ENCODE measurements at regions not wholly inside any gene's neighbourhood (a gene's known extent, or its start where the extent isn't known, plus 50 kb on each side); places are given as distances from the start of the nearest gene placed in this dataset.
"Not testable (repeated sequence)": the region's sequence is repeated elsewhere in the genome, so short reads cannot be mapped to it uniquely, and the experiment has no call there.

DNA sequence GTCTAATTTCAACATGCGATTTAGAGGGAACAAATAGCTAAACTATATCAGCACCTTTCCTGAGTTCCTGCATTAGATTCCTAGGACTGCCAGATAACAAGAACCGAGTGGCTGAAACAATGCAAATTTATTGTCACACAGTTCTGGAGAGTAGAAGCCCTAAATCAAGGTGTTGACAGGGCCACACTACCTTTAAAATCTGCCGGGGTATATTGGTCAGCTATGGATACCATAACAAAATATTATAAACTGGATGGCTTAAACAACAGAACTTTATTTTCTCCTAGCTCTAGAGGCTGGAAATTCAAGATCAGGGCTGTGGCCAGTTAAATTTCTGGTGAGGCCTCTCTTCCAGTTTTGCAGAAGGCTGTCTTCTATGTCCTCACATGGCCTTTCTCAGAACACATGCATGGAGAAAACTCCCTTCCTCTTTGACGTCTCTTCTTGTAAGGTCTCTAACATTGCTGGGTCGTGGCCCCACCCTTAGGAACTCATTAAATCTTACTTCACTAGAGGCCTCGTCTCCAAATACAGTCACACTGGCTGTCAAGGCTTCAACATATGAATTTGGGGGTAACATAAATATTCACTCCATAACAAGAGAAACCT is 144.3 kb downstream of the FCRL5 start:
- FAIRE-seq = no peak

DNA sequence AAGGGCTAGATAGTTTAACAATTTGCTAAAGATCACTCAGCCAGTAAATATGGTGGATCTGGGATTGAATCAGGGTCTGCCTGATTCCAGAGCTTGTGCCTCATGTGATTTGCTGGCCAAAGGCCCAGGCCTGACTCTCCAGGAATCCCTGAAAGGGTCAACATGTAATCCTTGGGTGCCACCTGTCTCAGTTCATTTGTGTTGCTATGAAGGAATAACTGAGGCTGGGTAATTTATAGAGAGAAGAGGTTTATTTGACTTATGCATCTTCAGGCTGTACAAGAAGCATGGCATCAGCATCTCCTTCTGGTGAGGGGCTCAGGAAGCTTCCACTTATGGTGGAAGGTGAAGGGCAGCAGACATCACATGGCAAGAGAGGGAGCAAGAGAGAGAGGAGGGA is 144.9 kb downstream of the FCRL5 start:
- FAIRE-seq = no peak

- no peak for FAIRE-seq
Measured at GRCh38 chr1:157405662-157406061, 146.7 kb downstream of the FCRL5 start.

GRCh38 chr1:157404614-157405013 is 147.7 kb downstream of the FCRL5 start:
- FAIRE-seq = no peak

DNA sequence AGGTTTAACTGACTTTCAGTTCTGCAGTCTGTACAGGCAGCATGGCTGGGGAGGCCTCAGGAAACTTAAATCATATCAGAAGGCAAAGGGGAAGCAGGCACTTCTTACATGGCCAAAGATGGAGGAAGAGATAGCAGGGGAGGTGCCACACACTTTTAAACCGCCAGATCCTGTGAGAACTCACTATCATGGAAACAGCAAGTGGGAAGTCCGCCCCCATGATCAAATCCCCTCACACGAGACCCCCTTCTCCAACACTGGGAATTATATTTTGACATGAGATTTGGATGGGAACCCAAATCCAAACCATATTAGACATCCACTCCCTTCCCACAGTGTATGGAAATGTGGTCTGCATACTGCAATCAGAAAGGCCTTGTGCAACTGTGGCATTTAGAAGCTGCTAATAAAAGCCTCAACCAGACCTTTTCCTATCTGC is 148.2 kb downstream of the FCRL5 start:
- FAIRE-seq = no peak

- no peak for FAIRE-seq
Measured at GRCh38 chr1:157403608-157404007, 148.7 kb downstream of the FCRL5 start.

DNA sequence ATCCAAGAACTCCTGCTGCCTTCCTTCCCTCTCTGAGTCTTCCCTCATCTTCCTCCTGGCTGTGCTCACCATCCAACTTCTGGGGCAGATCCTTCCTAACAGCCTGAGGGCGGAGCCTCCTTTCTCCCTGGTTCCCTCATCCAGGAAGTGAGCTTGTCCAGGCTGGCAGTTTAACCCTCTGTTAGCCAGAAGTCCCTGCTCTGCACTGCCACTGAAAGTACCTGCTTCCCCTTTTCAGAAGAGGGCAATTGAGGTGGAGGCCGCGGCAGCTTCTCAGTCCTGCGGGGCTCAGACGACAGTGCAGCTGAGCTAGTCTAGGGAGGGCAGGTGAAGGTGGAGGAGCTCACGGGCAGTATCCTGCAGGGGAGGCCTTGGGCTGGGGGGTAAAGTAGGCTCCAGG is 149.1 kb downstream of the FCRL5 start:
- no peak for FAIRE-seq

- FAIRE-seq = no peak
Measured at GRCh38 chr1:157400766-157401165, 151.5 kb downstream of the FCRL5 start.

GRCh38 chr1:157399984-157400382 is 152.3 kb downstream of the FCRL5 start:
- no peak for FAIRE-seq

DNA sequence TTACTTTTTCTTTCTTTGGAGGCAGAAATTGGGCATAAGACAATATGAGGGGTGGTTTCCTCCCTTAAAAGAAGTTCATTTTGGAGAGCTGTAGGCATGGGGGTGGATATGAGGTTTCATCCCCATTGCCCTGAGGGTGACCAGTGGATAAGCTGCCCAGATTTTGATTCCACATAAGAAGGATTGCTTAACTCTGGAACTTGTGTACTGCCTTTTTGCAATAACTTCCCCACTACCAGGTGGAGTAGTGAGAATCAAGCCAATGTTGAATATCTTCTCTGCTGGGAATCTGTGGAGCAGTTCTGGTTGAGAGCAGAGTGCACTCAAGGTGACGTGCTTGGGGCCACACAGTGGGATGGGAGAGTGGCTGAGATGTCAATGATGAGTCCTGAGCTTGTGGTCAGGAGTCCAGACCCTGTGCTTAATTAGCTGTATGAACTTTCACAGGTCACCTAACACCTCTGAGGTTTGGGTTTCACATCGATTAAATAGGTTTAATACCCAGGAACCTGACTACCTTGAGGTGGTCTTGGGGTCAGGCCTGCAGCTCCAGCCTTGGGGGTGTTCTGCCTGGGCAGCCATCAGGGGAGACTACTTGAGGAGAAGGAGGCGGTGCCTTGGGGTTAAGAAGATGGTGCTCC is 152.9 kb downstream of the FCRL5 start:
- no peak for FAIRE-seq

DNA sequence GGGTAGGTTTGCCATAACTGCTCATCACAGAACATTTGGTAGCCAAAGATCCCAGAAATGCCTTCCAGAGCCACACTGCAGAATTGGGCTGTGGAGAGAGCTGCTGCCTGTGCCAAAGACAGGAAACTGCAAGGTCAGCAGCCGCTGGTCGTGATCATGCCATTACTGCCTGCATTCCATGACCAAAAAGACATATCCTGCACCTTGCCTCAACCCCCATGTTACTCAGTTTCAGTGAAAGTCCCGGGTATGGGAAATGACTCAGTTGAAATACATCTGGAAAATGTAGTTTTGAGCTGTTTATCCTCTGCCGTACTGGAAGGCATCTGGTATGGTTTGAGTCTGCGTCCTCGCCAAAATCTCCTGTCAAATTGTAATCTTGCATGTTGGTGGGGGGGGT is 161.7 kb downstream of the FCRL5 start:
- no peak for FAIRE-seq

DNA sequence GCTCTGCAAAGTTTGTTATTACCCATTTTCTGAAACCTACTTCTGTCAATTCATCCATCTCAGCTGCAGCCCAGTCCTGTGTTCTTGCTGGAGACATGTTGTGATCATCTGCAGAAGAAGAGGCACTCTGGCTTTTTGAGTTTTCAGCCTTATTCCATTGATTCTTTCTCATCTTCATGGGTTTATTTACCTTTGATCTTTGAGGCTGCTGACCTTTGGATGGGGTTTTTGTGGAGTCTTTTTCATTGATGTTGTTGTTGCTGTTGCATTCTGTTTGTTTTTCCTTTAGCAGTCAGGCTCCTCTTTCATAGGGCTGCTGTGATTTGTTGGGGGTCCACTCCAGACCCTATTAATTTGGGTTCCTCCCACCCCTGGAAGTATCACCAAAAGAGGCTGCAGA is 164.3 kb downstream of the FCRL5 start:
- FAIRE-seq = no peak

DNA sequence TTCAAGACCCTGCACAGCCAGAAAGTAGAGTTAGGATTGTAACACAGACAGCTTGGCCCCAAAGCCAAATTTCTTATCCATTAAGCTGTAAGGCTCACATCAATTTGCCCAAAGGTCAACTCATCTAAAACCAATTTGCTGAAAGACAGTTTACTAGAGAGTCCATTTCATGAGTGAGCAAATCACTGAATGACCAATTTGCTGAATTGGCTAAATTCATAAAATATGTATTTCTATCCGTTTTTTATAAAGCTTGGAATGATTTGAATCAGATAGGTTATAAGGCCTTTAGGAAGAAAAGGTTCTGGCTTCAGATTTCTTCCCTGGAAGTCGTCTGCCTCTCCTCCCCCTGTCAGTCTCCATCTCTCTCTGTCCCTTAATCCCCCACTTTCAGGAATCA is 168.1 kb downstream of the FCRL5 start:
- FAIRE-seq = no peak

DNA sequence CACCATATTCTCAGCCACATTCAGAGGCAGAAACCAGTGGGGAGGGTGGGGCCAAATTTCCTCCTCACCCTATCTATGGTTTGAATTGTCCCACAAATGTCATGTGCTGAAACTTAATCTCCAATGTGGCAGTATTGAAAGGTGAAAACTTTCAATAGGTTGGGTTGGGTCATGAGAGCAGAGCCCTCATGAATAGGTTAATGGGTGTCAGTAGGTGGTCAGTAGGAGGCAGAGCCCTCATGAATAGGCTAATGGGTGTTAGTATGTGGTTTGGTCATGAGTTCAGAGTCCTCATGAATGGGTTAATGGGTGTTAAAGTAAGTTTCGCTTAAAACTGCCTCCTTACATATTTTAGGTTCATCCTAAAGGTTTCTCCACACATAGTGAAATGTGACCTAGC is 170.0 kb downstream of the FCRL5 start:
- FAIRE-seq = no peak

- no peak for FAIRE-seq
Measured at GRCh38 chr1:157380523-157380922, 171.8 kb downstream of the FCRL5 start.

- not testable (repeated sequence) for FAIRE-seq
Measured at GRCh38 chr1:157377280-157377713, 175.0 kb downstream of the FCRL5 start.

GRCh38 chr1:157376681-157377080 is 175.6 kb downstream of the FCRL5 start:
- FAIRE-seq = no peak

GRCh38 chr1:157372311-157372710 is 180.0 kb downstream of the FCRL5 start:
- not testable (repeated sequence) for FAIRE-seq

DNA sequence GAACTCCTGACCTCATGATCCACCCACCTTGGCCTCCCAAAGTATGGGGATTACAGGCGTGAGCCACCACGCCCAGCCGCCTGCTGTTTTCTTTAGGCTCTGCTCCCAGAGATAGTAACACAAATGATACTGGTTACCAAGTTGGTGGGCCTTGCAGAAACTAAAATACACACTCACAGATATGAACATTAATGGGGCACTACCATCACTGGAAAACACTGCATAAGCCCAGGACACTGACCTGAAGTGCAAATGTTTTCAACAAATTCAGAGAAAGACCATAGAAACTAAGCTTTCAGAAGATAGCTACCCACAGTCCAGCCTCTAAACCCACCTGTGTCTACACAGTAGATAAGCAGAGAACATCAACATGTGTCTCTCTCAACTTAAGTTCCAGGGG is 180.5 kb downstream of the FCRL5 start:
- no peak for FAIRE-seq

DNA sequence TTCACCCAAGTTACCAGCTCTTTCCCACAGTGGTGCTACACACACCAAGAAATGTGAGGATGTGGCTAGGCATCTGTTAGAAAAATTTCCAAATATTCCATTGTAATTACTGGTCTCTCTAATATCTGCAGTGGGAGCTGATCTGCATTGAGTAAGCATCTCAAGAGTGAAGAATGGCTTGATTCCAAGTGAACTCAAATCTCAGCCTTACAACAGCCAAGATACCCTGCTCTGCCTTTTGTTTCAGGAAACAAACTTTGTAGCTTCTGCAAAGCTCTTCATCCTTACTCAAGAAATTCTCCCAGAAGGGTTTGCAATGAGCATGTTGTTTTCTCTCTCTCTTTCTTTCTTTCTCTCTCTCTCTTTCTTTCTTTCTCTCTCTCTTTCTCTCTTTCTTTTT is 181.1 kb downstream of the FCRL5 start:
- FAIRE-seq = no peak

- no peak for FAIRE-seq
Measured at GRCh38 chr1:157370698-157371097, 181.6 kb downstream of the FCRL5 start.

DNA sequence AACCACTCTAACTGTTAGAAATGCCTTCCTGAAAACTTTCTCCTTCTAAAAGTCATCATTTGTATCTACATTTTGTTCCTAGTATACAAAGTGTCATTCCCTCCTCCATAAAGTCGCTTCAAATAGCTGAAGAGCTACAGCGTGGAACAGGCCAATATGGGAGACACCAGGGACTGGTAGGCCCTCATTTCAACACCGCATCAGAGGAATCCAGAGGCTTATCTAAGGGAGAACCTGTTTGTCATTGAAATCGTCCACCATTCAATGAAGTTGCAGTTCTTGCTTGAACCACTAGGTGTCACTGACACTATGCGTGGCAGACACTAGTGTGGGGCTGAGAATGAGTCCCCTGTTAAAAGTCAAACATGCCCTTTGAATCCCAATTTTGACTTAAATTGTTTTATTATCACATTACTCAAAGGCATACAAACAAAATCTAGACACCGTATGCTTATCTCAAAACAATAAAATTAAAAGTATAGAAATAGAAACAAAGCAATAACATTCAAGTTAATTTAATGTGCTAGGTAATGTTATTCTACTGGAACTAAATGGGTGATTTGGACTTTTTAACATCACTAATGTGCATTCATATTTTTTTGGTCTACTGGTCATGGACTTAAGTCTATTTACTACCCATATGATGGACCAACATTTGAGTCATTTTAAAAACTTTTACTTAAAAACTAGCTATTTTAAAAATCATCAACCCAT is 182.3 kb downstream of the FCRL5 start:
- FAIRE-seq = peak; percentile 62

- FAIRE-seq = not testable (repeated sequence)
Measured at GRCh38 chr1:157368941-157369340, 183.4 kb downstream of the FCRL5 start.

DNA sequence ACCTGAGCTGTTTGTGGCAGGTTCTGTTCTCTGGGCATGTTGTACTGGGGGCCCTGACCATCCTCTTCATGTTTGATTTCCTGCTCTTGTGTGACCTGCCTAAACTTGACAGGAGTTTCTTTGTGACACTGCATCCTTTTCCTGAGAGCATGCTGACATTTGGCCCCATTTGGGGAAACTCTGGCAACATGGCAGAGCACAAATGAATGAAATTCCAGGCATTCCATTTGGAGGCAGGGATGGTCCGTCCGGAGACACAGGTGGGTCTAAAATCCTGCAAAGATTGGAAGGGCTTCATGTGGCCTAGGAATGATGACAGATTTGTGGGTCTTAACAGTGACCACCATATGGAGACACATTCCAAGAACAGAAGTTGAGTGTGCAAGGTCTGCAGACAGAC is 184.0 kb downstream of the FCRL5 start:
- FAIRE-seq = no peak
